Stimulated activated CD4-positive, alpha-beta T cell treated with anti-CD3 and anti-CD28 coated beads, Interleukin-12 subunit alpha, Interleukin-12 subunit beta, amount 100 ng/mL, for 48 hours (primary cell): ENCODE measurements at regions not wholly inside any gene's neighbourhood (a gene's known extent, or its start where the extent isn't known, plus 50 kb on each side); places are given as distances from the start of the nearest gene placed in this dataset.

Experiments
- DNase-seq, 3 donors: peaks; one replicate each; pipeline ENCODE4 v3.0.0-alpha.2; 2020; ENCODE audit warnings: low read depth in 2 of 3, low spot score in 1 of 3

- no peak for DNase-seq
Measured at GRCh38 chr9:115362640-115363039, 244.7 kb upstream of the TNC start.

GRCh38 chr9:115364991-115365390 lies 247.0 kb upstream of the TNC start:
- no peak for DNase-seq

GRCh38 chr9:115367321-115367720 lies 249.4 kb upstream of the TNC start:
- DNase-seq, result no peak

- no peak for DNase-seq
Measured at GRCh38 chr9:115367780-115368525, 250.0 kb upstream of the TNC start.

DNA sequence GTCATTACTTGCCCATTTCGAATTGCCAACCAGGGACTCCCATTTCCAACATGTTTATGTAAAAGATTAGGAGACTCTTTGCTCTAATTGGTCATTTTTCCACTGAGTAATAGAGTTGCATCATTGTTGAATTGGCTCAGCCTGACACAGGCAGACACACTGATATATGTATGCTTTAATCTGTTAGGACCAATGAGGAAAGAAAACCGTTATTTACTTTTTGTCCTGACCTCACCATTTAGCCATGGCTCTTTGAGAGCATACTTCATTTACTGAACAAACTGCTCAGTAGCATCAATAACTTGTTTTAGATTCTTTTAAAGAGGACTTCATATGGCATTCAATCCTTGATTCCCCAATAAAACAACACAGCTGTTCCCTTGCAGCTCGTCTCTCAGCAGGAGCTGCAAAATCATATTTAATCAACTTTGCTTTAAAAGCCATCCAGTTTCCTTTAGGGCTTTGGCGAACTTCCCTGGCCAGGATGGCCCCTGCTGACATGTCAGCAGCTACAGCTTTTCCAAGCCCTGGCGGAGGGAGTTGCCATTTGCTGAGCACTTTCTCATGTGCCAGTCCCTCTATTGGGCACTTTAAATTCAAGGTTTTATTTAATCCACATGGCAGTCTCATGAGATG lies 251.5 kb upstream of the TNC start:
- no peak for DNase-seq

GRCh38 chr9:115373000-115373709 lies 255.2 kb upstream of the TNC start:
- peak; percentile 8 to 30 (median 20) for DNase-seq

GRCh38 chr9:115373710-115374045 lies 255.7 kb upstream of the TNC start:
- DNase-seq, result no peak

DNA sequence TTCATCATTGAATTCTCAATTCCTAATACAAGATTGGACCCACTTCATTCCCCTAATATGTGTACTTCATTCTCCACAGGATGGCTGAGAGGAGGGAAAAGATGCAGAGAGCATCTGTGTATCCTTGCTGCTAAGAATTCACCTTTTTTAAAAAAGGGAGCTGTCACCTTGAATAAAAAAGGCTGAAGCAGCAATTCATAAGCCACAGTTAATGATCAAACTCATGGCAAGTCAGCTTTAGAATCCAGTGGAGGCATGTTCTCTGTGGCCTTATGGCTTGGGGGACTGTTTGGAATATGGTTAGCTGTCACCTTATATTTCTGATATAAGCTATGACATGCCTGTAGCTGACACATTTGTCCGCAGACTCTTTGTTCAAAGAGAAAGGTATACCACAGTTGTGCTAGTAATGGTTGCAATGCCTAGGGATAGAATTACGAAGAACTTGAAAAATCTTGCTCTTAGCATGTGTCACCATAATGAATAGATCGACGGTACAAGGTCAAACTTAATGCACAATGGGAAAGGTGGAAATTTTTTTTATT lies 256.8 kb upstream of the TNC start:
- DNase-seq, result no peak

DNA sequence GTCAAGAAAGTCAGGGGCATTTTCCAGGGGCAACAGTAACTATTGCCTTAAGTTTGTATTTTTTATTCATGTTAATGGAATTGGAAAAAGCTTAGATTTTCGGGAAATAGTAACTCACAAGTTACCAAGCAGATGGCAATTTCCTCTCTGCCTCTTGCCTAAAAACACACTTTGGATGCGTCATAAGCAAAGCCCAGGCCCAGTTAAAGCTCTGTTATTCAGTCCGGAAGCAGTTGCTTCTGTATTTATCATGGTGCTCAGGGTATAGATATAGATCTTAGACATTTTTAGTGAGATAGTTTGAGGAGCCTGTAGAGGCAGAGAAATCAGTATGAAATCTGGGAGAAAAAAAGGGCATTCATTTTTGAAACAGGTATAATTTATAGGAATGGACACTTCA lies 260.3 kb upstream of the TNC start:
- DNase-seq, result no peak

DNA sequence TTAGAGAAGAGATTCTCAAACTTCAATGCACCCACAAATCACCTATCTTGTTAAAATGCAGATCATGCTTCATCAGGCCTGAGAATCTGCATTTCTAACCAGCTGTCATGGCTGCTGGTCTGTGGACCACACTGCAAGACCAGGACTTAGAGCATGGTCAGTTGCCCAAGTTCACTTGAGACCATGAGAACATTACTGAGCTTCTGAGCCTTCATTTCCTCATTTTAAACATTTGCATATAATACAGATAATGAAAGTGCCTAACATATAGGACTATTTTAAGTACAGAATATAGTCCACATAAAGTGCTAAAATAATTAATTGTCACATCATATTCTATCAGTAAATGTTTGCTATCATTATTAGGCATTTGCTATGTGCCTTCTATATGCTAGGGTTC lies 260.8 kb upstream of the TNC start:
- no peak for DNase-seq

- no peak for DNase-seq
Measured at GRCh38 chr9:115379719-115380118, 261.8 kb upstream of the TNC start.

GRCh38 chr9:115382865-115383264 lies 264.9 kb upstream of the TNC start:
- no peak for DNase-seq

DNA sequence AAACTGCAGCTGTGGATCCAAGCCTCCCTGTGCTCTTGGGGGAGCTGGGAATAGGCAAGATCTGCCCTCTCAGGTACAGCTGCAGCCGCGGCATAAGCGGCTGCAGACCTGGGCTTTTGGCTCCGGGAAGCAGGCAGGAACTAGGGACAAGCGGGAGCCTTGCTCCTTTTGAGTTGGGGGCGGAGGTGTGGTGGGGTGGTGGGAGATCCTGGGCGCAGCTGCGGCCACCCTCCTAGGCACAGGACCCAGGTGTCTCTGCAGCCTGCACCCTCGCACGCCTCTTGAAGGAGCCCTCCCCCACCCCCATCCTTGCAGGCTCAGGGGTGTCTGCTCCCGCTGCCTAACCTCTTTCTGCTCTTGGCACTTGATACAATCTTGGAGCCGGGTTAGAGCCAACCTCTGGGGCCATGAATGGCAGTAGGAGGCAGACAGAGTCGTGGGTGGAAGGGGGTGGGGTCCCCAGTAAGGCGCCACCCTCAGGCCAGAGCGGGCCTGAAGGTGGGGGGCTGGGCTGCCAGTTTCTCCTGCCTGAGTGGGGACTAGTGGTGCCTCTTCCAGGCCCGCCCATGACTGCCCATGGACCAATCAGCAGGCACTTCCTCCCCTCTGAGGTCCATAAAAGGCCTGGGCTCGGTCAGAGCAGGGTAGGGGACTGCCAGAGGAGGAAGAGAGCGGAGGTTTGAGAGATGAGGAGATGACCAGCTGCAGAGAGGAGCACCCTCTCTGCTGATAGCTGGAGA lies 267.6 kb upstream of the TNC start:
- no peak for DNase-seq

DNA sequence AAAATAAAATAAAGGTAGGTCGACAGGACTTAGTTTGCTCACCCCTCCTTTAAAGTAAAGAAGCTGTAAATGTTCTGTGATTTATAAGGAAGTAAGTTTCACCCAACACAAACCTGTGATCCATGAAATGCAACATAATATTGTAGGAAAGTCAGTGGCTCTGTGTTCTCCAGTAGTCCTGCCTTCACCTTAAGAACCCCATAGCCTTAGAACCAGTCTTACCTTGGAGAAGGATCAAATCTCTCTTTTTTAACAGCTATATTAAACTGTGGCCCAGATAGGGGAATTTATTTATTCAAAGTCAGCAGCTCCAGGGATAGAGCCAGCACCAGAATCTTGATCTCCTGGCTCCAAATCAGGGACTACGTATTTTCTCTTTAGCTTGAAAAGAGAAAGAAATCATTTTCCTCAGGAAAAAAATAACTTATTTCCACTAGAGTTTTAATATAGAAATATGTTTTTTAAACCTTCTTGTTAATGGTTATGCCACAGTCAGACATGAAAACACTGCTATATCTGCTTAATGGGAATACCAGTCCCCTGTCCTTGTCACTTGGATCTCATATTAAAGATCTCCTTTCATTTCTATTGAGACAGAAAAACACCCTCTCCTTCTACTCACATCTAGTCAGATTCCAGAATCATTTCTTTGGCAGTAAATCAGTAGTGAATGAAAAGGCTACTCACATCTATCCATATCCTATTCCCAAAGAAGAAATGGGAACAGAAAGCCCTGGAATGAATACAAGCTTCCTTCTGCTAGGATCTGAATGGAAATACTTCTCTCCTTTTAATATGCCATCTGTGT lies 269.2 kb upstream of the TNC start:
- no peak for DNase-seq

DNA sequence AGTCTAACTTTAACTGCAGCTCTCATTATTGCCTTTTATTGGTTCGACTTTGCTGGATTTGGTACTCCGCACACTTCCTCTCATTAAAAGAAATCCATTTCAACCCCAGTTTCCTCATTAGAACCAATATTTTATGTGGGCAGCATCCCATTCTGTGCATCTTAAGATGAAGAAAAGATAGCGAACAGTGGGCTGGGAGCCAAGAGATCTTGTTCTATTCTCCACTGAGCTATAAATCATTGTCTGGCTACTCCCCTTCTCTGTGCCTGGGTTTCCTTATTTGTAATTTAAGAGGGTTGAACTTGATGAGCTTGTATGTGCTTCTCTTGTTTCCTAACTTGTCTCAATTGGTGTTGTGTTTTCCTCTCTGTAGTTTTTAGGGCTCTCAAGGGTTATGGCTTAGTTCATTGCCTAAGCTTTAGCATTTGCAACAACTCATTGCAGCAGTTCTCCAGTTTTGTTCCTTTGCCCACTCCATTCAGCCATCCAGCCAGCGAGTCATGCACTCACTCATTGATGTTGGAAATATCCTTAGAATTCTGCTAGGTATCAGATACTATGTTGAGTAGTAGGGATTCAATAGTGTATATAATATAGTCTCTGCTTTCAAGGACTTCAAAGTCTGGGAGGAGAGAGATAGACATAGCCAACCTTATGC lies 273.3 kb upstream of the TNC start:
- DNase-seq, result no peak

GRCh38 chr9:115393976-115394775 lies 276.2 kb upstream of the TNC start:
- no peak for DNase-seq

GRCh38 chr9:115395511-115396021 lies 277.6 kb upstream of the TNC start:
- no peak for DNase-seq

DNA sequence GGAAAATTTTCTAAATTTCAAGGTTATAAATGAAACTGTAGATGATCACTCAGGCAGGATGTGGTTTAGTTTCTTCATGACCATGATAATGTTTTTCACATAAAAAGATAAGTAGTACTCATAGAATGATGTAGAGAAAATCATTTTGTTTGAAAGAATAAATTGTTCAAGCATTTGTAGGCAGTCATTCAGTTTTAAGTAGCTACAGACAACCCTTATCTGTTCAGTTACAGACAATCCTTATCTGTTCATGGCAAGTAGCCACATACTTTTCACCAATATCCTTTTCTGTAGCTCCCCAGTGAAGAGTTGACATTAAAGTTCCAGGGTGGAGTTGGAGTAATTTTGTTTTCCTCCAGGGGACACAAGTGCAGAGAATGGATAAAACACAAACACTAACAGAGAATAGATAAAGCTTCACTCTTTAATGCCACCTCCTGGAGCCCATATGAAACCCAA lies 278.1 kb upstream of the TNC start:
- no peak for DNase-seq
